GM18519 (cell line): ENCODE measurements at regions not wholly inside any gene's neighbourhood (a gene's known extent, or its start where the extent isn't known, plus 50 kb on each side); places are given as distances from the start of the nearest gene placed in this dataset.

Experiments used
- ATAC-seq: cut with Tn5 transposase; IDR thresholded peaks from one replicate; pipeline ENCODE4 v1.9.1; 2021; ENCODE audit warnings: mild to moderate bottlenecking, moderate library complexity; ENCODE audit not compliant: unreplicated experiment, low FRiP score

DNA sequence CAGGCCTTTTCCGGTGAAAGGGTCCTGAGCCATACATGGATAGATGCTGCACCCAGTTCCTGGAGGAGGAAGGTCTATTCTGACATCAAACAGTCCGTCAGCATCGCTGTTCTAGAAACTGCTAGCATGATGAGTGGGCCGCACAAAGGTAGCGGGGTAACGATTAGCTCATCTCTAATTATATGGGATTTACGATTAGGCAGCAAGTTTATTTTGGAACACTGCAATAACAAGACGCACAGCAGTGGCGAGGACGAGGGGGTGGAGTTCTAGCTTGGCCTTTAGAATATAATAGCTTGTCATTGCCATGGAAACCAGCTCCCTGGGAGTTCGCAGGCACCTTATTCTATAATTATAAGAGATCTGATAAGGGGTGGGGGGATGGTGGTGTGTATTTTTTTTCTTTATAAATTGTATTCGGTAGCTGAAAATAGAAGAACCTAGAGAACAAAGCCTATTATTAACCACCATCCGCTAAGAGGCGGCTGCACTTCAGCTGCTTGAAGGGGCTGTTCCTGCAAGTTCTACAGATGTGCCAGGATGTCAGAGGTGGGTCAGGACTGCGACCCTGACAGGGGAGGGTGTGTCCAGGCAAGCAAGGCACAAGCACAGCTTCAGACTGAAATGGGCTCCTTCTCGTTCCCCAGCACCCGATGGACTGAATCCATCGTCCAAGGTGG, 311.0 kb downstream of the AGTPBP1 start:
- no peak for ATAC-seq

GRCh38 chr9:85428230-85428629, 313.5 kb downstream of the AGTPBP1 start:
- ATAC-seq, result no peak

DNA sequence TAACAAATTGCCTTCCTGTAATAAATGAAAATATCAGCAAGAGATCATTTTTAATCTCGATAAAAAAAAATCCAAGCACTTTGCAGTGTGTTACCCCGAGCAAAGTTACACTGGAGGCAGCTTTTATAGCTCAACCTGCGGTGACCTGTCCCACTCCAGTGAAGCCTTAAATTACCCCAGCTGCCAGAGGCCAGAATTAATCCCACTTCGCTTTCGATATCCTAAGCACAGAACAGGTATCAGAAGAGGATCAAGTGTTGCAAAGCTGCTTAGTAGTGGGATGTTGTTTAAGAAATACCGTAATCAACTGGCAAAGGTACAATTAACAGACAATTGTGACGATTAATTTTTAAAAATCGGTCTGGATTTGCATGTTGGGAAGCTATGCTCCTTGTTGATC, 314.0 kb downstream of the AGTPBP1 start:
- ATAC-seq, result no peak

GRCh38 chr9:85425153-85425611, 316.6 kb downstream of the AGTPBP1 start:
- no peak for ATAC-seq

- no peak for ATAC-seq
Observed at GRCh38 chr9:85423422-85423821, 318.3 kb downstream of the AGTPBP1 start.

GRCh38 chr9:85421641-85422040, 320.1 kb downstream of the AGTPBP1 start:
- no peak for ATAC-seq

DNA sequence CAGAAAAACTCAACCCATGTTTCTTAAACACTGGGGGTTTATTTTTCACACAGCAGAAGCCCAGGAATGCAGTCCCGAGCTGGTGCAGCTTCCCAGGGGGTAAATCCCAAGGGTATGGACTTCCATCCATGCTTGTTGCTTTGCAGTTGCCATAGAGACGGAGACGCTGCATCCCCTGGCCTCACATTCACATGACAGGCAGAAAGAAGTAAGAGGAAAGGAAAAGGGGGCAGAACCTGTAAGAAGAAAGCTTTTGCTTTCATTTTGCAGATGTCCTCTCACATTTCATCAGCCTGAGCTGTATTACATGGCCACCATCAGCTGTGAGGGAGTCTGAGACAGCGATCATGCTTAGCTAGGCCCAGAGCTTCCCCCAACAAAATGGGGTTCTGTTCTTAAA, 321.0 kb downstream of the AGTPBP1 start:
- no peak for ATAC-seq

DNA sequence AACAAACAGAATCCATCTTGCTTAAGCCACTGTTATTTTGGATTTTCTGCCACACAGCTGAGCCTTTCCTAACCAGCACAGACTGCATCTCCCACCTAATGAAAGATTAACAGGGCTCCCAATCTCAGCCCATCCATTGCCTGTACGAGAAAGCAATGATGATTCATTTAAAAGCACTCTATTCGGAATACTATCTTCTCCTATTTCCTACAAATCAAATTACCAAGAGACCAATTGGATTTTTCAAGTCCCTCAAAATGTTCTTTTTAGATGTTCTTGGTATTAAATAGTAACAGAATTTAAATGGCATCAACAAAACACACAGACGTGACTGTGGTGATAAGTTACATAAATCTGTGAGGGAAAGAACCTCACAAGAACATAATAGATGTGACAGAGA, 324.1 kb downstream of the AGTPBP1 start:
- no peak for ATAC-seq

- ATAC-seq, result no peak
Observed at GRCh38 chr9:85416715-85417114, 325.0 kb downstream of the AGTPBP1 start.

DNA sequence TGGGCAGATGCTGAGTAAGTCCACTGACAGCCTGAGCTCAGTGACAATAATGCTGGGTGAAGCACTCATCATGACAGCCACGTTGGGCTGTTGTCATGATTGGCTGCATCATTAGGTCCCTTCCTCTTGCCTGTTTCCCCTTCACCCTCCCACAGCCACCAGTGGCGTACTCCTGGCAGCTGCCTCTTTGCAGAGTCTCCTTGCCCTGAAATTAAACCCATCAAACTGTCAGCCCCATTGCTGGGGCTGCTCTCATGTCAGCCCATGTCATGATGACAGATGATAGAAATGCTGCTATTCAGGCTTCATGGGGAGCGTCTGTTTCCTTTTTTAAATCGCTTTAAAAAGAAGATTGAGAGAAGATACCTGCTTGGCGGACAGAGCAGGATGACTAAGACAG, 327.4 kb downstream of the AGTPBP1 start:
- no peak for ATAC-seq

GRCh38 chr9:85408494-85408893, 333.3 kb downstream of the AGTPBP1 start:
- ATAC-seq, result no peak

- no peak for ATAC-seq
Observed at GRCh38 chr9:85405566-85405950, 336.2 kb downstream of the AGTPBP1 start.

DNA sequence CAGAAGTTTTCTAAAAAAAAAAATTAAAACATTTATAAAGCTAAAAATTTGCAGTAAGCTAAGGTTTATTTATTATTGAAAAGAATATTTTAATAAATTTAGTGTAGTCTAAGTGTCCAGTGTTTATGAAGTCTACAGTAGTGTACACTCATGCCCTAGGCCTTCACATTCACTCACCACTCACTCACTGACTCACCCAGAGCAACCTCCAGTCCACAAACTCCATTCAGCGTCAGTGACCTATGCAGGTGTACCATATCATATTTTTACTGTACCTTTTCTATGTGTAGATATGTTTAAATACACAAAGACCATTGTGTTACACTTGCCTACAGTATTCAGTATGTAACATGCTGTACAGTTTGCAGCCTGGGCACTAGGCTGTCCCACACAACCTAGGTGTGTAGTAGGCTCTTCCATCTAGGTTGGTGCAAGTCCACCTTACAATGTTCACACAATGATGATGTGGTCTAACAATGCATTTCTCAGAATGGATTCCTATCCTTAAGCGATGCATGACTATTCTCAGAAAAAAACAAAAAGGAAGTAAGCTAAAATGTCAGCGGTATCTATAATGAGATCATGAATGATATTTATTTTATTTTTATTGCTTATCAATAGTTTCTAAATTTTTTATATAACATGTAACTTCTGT, 336.7 kb downstream of the AGTPBP1 start:
- ATAC-seq, result no peak

GRCh38 chr9:85402551-85402950, 339.2 kb downstream of the AGTPBP1 start:
- ATAC-seq, result no peak

DNA sequence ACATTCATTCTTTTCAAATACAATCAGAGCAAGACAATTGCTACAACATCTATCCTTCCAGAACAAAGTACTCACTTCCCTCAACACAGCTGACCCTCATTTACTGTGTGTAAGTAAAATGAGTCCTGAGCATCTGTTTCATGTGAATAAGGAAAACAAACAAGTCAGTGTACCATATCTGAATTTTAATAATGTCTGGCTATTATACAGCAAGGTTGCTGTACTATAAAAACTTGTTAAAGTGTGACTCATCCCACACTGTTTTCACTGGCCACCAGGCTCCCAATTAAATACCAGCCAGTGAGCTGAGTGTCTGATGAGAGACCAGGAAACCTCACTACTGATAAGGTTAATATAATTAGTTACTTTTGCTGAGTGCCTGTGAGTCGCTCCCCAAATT, 339.8 kb downstream of the AGTPBP1 start:
- no peak for ATAC-seq

DNA sequence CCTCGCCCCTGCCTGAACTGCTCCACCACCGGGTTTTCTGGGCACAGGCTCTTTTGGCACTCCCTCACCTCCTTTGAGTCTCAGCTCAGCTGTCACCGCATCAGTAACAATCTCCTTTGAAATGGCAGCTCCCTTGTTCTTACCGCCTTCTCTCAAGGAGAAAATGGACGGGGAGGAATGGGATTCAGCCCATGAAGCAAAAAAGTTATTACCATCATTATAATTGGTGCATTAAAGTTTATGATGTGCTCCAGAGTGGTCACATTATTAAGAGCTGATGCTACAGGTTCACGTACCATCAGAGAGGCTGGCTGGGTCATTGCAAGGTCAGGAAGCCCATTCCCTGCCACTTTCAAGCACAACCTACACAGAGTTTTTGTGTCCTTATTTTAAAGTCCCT, 344.7 kb downstream of the AGTPBP1 start:
- no peak for ATAC-seq

- ATAC-seq, result no peak
Observed at GRCh38 chr9:85392260-85392659, 349.5 kb downstream of the AGTPBP1 start.

- no peak for ATAC-seq
Observed at GRCh38 chr9:85377731-85378289, 363.9 kb downstream of the AGTPBP1 start.

GRCh38 chr9:85368781-85369180, 373.0 kb downstream of the AGTPBP1 start:
- ATAC-seq, result no peak

- no peak for ATAC-seq
Observed at GRCh38 chr9:85359161-85359560, 382.6 kb downstream of the AGTPBP1 start.

DNA sequence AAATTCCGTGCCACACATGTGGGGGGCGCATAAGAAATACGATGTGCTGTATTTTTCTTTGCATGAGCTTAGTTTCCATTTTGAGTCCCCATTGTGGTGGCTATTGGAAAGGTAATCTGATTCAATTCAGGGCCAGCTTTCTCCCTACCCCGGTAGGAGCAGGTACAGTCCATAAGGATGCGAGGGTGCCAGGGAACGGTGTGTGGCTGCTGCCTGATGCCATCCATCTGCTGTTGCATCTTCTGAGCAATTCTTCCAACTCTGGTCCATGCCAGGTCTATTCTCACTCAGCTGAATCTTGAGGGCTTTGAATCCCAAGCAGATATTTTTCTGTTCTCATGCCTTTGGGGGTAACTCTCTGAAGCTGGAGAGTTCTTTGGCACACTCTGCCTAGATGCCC, 392.7 kb downstream of the AGTPBP1 start:
- no peak for ATAC-seq

GRCh38 chr9:85347541-85347940, 394.2 kb downstream of the AGTPBP1 start:
- ATAC-seq, result no peak
